GM12878 (cell line): ENCODE measurements at regions not wholly inside any gene's neighbourhood (a gene's known extent, or its start where the extent isn't known, plus 50 kb on each side); places are given as distances from the start of the nearest gene placed in this dataset.

ENCODE experiments used
- ATAC-seq: fragments of 200-7000 bp; cut with Tn5 transposase; 3 replicates; pipeline ENCODE4 v1.9.1; 2020; ENCODE audit warnings: mild to moderate bottlenecking, moderate library complexity
- BruUV-seq: library from RNA; stranded (reverse); fragments of 400-500 nt; replicated peaks from 2 replicates; lab custom pipeline; 2021; lab: Mats Ljungman, UMichigan
- CTCF ChIA-PET: fragments of 300-600 bp; sonication (Branson Sonifier 250); formaldehyde crosslinking; extraction: SDS; loops from one replicate; lab custom pipeline; 2021; ENCODE audit warnings: inconsistent platforms; lab: Yijun Ruan, JAX
- POLR2A ChIA-PET: fragments of 350-600 bp; formaldehyde crosslinking; extraction: SDS; loops from one replicate; lab custom pipeline; 2021; ENCODE audit warnings: inconsistent platforms; lab: Charles Lee
- RAD21 ChIA-PET: fragments of 300-600 bp; sonication (Branson Sonifier 250); formaldehyde crosslinking; loops from one replicate; lab custom pipeline; 2023; ENCODE audit warnings: antibody characterized with exemption; ENCODE audit not compliant: unreplicated experiment; lab: Charles Lee
- SMC1A ChIA-PET: fragments of 300-600 bp; sonication (Branson Sonifier 250); formaldehyde crosslinking; loops from one replicate; lab custom pipeline; 2023; ENCODE audit not compliant: unreplicated experiment, uncharacterized antibody; lab: Charles Lee
- DNase-seq: peaks from one replicate; pipeline ENCODE4 v3.0.0-alpha.2; 2011; ENCODE audit warnings: low read depth, low spot score
- FAIRE-seq: peaks from 3 replicates; lab custom pipeline; 2011; peaks lifted over from hg19 to GRCh38; lab: Jason Lieb, UNC
- H2AFZ ChIP-seq: 2 replicates; pipeline ENCODE4 v1.6.0; 2011; ENCODE audit warnings: low read depth, low read length, control low read depth; ENCODE audit not compliant: control insufficient read depth
- H3K27ac ChIP-seq: 2 replicates; pipeline ENCODE4 v1.5.1; 2011; ENCODE audit warnings: control low read depth; ENCODE audit not compliant: control insufficient read depth, insufficient read depth
- H3K27me3 ChIP-seq, 2 experiments: replicated peaks in 1 of 2; 2 replicates each; pipeline versions ENCODE4 v1.6.0 to v1.6.1; 2011; ENCODE audit warnings: low read length in 1 of 2; ENCODE audit not compliant: control insufficient read depth in 2 of 2, insufficient read depth in 2 of 2
- H3K36me3 ChIP-seq, 2 experiments: 2 replicates each; pipeline ENCODE4 v1.5.1; 2011; ENCODE audit warnings: low read length in 1 of 2; ENCODE audit not compliant: control insufficient read depth in 2 of 2, insufficient read depth in 2 of 2
- H3K4me1 ChIP-seq: 2 replicates; pipeline ENCODE4 v1.6.1; 2011; ENCODE audit warnings: mild to moderate bottlenecking, low read length, moderate library complexity, mixed read lengths; ENCODE audit not compliant: control insufficient read depth, insufficient read depth
- H3K4me2 ChIP-seq: 2 replicates; pipeline ENCODE4 v1.6.0; 2011; ENCODE audit warnings: control low read depth; ENCODE audit not compliant: control insufficient read depth, insufficient read depth
- H3K4me3 ChIP-seq: fragments of 200-600 bp; sonication (generic); 2 replicates; pipeline ENCODE4 v1.5.1; 2016
- H3K79me2 ChIP-seq: 2 replicates; pipeline ENCODE4 v1.6.0; 2011; ENCODE audit warnings: low read length; ENCODE audit not compliant: control insufficient read depth, insufficient read depth
- H3K9ac ChIP-seq: 2 replicates; pipeline ENCODE4 v1.8.0; 2011; ENCODE audit warnings: low read length, control low read depth, mixed read lengths; ENCODE audit not compliant: control insufficient read depth, insufficient read depth
- H3K9me3 ChIP-seq: replicated peaks from 3 replicates; pipeline ENCODE4 v1.5.1; 2011; ENCODE audit warnings: mild to moderate bottlenecking, low read length; ENCODE audit not compliant: control insufficient read depth, insufficient read depth
- H4K20me1 ChIP-seq: 2 replicates; pipeline ENCODE4 v1.6.0; 2011; ENCODE audit not compliant: control insufficient read depth, insufficient read depth
- ATF7 ChIP-seq: fragments of 450-650 bp; IDR thresholded peaks from 2 replicates; pipeline ENCODE4 v1.6.1; 2016; ENCODE audit warnings: low read depth, mild to moderate bottlenecking
- CBFB ChIP-seq: IDR thresholded peaks from 2 replicates; pipeline ENCODE4 v1.6.1; 2016; ENCODE audit warnings: antibody characterized with exemption, low read depth
- CREM ChIP-seq: IDR thresholded peaks from 2 replicates; pipeline ENCODE4 v1.6.1; 2014; ENCODE audit warnings: antibody characterized with exemption, low read depth
- FOXK2 ChIP-seq: fragments of 450-650 bp; IDR thresholded peaks from 2 replicates; pipeline ENCODE4 v1.6.1; 2017; ENCODE audit warnings: mild to moderate bottlenecking, moderate library complexity
- IRF4 ChIP-seq: IDR thresholded peaks from 2 replicates; pipeline ENCODE4 v1.6.1; 2011; ENCODE audit warnings: low read depth, low read length
- JUNB ChIP-seq: IDR thresholded peaks from 2 replicates; pipeline ENCODE4 v1.6.1; 2016; ENCODE audit warnings: antibody characterized with exemption, mild to moderate bottlenecking
- MYB ChIP-seq: fragments of 150-350 bp; IDR thresholded peaks from 2 replicates; pipeline ENCODE4 v1.6.1; 2014; ENCODE audit warnings: mild to moderate bottlenecking, low read depth, low read length, borderline replicate concordance
- NFIC ChIP-seq: IDR thresholded peaks from 2 replicates; pipeline ENCODE4 v1.6.1; 2012; ENCODE audit warnings: low read depth, mild to moderate bottlenecking, inconsistent platforms, low read length, moderate library complexity
- NFYB ChIP-seq: IDR thresholded peaks from 2 replicates; pipeline ENCODE4 v1.6.1; 2011; ENCODE audit warnings: low read depth, mild to moderate bottlenecking, low read length, improper control_type of control experiment, moderate library complexity; ENCODE audit not compliant: insufficient read depth
- POLR2A ChIP-seq: IDR thresholded peaks from 2 replicates; pipeline ENCODE4 v1.6.1; 2011; ENCODE audit warnings: low read depth, mild to moderate bottlenecking, low read length
- RAD51 ChIP-seq: fragments of 450-650 bp; IDR thresholded peaks from 2 replicates; pipeline ENCODE4 v1.6.1; 2016; ENCODE audit warnings: moderate library complexity, mild to moderate bottlenecking, inconsistent platforms
- RELA ChIP-seq: fragments of 450-650 bp; IDR thresholded peaks from 2 replicates; pipeline ENCODE4 v1.8.0; 2014; ENCODE audit warnings: borderline replicate concordance; ENCODE audit not compliant: partially characterized antibody
- RUNX3 ChIP-seq: IDR thresholded peaks from 2 replicates; pipeline ENCODE4 v1.6.1; 2012; ENCODE audit warnings: low read length, inconsistent platforms
- SPI1 ChIP-seq: IDR thresholded peaks from 2 replicates; pipeline ENCODE4 v1.6.1; 2011; ENCODE audit warnings: low read depth, mild to moderate bottlenecking, low read length, moderate library complexity, borderline replicate concordance; ENCODE audit not compliant: insufficient read depth
- SREBF2 ChIP-seq: IDR thresholded peaks from 2 replicates; pipeline ENCODE4 v1.6.1; 2012; ENCODE audit warnings: mild to moderate bottlenecking, low read length
- WGBS: methylation state at CpG from one replicate; pipeline ENCODE4 v1.1.6; 2016; ENCODE audit warnings: low lambda C conversion rate; ENCODE audit not compliant: insufficient replicate concordance, insufficient coverage; ENCODE audit errors: missing lambda C conversion rate; 5-methylcytosine and 5-hydroxymethylcytosine counted together
- in situ Hi-C: fragments of 300-500 bp; cut with MboI; formaldehyde crosslinking; loops from 9 replicates; pipeline ENCODE4 v1.14.3; 2018; ENCODE audit warnings: mixed read lengths
- intact Hi-C: fragments of 100-400 bp; cut with micrococcal nuclease; formaldehyde crosslinking; loops from one replicate; pipeline ENCODE4 v1.14.2; 2022; ENCODE audit not compliant: unreplicated experiment
- TF ChIP-seq, protein P1 (sequence below): IDR thresholded peaks from 2 replicates; pipeline ENCODE4 v1.6.1; 2011; ENCODE audit warnings: borderline replicate concordance, low read depth, mild to moderate bottlenecking, moderate library complexity, low read length; ENCODE audit not compliant: insufficient read depth, poor library complexity, severe bottlenecking
- TF ChIP-seq, protein P2 (sequence below): fragments of 450-650 bp; IDR thresholded peaks from 2 replicates; pipeline ENCODE4 v1.6.1; 2017; ENCODE audit warnings: antibody characterized with exemption, mild to moderate bottlenecking, moderate library complexity

DNA sequence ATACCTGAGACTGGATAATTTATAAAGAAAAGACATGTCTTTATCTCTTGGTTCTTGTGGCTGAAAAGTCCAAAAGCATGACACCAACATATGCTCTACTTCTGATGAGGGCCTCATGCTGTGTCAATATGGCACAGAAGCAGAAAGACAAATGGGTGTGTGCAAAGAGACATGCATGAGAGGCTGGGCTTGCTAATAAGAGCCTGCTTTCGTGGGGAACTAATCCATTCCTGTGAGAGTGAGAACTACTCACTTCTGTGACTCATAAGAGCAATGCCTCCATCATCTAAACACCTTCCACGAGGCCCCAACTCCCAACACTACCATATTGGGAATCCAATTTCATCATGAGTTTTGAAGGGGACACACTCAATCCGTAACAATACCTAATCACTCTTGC is 340.0 kb upstream of the DUSP10 start:
- in situ Hi-C loops, result no loop called here
- DNase-seq (no peak), FAIRE-seq (no peak), ATAC-seq (peak; percentile 38)
- H3K27me3 ChIP-seq, result no peaks in the 10 kb centered on the region
- ChIA-PET CTCF (interaction anchor here (2.3 kb wide), 1 partner anchor 14 kb away, joined by 13 read pairs; no protein-coding TSS in a partner anchor), POLR2A (no interaction called here), SMC1A (interaction anchor here (0.6 to 1.4 kb wide), 4 partner anchors 10 to 56 kb away, joined by 3 to 4 read pairs (median 4); no protein-coding TSS in a partner anchor), RAD21 (no interaction called here)
- no peaks in the 10 kb centered on the region for H3K79me2 ChIP-seq
- 34% methylated on average over 3 of the region's 3 CpGs for WGBS
- H3K9ac ChIP-seq, result no peak overlapping the region
- H3K27ac ChIP-seq, result no peak overlapping the region
- intact Hi-C loops, result no loop called here
- H3K4me3 ChIP-seq, result no peak overlapping the region
- H3K4me1 ChIP-seq, result no peaks in the 10 kb centered on the region
- no peaks in the 10 kb centered on the region for H3K36me3 ChIP-seq
- no peaks in the 10 kb centered on the region; the same call in 2 of the 3 replicates for H3K9me3 ChIP-seq
- no TSS peak for BruUV-seq
- H4K20me1 ChIP-seq, result no peaks in the 10 kb centered on the region
- no peak overlapping the region for H2AFZ ChIP-seq
- no peak for TF ChIP-seq CBFB
- TF ChIP-seq SREBF2, result no peak
- no peak for TF ChIP-seq MYB
- no peak for TF ChIP-seq JUNB
- TF ChIP-seq RAD51, result no peak
- no peak overlapping the region for H3K4me2 ChIP-seq

DNA sequence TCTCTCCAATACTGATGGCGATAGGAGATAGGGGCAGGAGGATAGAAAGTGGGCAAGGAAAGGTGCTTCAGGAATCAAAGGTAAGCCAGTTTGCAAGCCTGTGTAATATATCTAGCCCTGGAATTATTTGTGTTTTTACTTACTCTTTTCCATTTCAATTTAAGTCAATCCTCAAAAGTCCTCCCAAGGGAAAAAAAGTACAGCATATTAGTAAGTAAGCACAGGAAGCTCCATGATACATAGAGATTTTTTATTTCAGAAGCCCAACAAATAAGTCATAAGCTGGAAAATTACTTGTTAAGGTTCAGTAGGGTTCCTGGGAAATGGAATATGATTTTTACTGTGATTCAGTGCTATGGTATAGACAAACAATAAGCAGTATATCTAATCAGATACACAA is 337.7 kb upstream of the DUSP10 start:
- RAD21 ChIA-PET, result no interaction called here
- BruUV-seq, result no TSS peak
- H3K4me3 ChIP-seq, result no peak overlapping the region
- H3K9me3 ChIP-seq, result no peaks in the 10 kb centered on the region; the same call in 2 of the 3 replicates
- POLR2A ChIA-PET, result no interaction called here
- H4K20me1 ChIP-seq, result no peaks in the 10 kb centered on the region
- ATAC-seq, result no peak
- no peaks in the 10 kb centered on the region for H3K27me3 ChIP-seq
- TF ChIP-seq NFIC (no peak), RELA (no peak), NFYB (no peak), FOXK2 (no peak), CREM (no peak), JUNB (no peak), IRF4 (no peak), POLR2A (no peak), SPI1 (no peak), ATF7 (no peak), RUNX3 (no peak)
- TF ChIP-seq, protein P1, sequence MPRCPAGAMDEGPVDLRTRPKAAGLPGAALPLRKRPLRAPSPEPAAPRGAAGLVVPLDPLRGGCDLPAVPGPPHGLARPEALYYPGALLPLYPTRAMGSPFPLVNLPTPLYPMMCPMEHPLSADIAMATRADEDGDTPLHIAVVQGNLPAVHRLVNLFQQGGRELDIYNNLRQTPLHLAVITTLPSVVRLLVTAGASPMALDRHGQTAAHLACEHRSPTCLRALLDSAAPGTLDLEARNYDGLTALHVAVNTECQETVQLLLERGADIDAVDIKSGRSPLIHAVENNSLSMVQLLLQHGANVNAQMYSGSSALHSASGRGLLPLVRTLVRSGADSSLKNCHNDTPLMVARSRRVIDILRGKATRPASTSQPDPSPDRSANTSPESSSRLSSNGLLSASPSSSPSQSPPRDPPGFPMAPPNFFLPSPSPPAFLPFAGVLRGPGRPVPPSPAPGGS, result no peak
- TF ChIP-seq, protein P2, sequence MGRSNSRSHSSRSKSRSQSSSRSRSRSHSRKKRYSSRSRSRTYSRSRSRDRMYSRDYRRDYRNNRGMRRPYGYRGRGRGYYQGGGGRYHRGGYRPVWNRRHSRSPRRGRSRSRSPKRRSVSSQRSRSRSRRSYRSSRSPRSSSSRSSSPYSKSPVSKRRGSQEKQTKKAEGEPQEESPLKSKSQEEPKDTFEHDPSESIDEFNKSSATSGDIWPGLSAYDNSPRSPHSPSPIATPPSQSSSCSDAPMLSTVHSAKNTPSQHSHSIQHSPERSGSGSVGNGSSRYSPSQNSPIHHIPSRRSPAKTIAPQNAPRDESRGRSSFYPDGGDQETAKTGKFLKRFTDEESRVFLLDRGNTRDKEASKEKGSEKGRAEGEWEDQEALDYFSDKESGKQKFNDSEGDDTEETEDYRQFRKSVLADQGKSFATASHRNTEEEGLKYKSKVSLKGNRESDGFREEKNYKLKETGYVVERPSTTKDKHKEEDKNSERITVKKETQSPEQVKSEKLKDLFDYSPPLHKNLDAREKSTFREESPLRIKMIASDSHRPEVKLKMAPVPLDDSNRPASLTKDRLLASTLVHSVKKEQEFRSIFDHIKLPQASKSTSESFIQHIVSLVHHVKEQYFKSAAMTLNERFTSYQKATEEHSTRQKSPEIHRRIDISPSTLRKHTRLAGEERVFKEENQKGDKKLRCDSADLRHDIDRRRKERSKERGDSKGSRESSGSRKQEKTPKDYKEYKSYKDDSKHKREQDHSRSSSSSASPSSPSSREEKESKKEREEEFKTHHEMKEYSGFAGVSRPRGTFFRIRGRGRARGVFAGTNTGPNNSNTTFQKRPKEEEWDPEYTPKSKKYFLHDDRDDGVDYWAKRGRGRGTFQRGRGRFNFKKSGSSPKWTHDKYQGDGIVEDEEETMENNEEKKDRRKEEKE, result no peak
- TF ChIP-seq, all 136 proteins: peak for 0
- no peak overlapping the region for H3K9ac ChIP-seq
- in situ Hi-C loops, result no loop called here
- ChIA-PET SMC1A (interaction anchor here (1.1 kb wide), 1 partner anchor 57 kb away, joined by 3 read pairs; no protein-coding TSS in a partner anchor), CTCF (no interaction called here)
- DNase-seq, result no peak
- no peak overlapping the region for H2AFZ ChIP-seq
- H3K4me2 ChIP-seq, result no peak overlapping the region
- intact Hi-C loops, result no loop called here
- H3K4me1 ChIP-seq, result no peaks in the 10 kb centered on the region
- H3K27ac ChIP-seq, result no peak overlapping the region
- no peaks in the 10 kb centered on the region for H3K79me2 ChIP-seq
- H3K36me3 ChIP-seq, result no peaks in the 10 kb centered on the region
- WGBS, result 94% methylated on average over 1 of the region's 1 CpG
- no peak for FAIRE-seq
